ENCODE measurements at regions not wholly inside any gene's neighbourhood (a gene's known extent, or its start where the extent isn't known, plus 50 kb on each side); places are given as distances from the start of the nearest gene placed in this dataset.

GRCh38 chr4:136900696-136901095 is 631.6 kb downstream of the PCDH18 start:
- Histone ChIP-seq H3K4me2 (ENCODE audit: low read depth, low read length, poor library complexity, severe bottlenecking) (no peak overlapping the region), H3K27ac (ENCODE audit: low read depth, low read length) (no peak overlapping the region)
- TF ChIP-seq CTCF (IDR thresholded peaks at IDR 0.05; ENCODE audit: insufficient read depth, low read length, poor library complexity, severe bottlenecking): no peak
- TF ChIP-seq EZH2phosphoT487 (conservative IDR thresholded peaks at IDR 0.05; ENCODE audit: low read length): no peak

GRCh38 chr4:136898590-136899248 is 633.6 kb downstream of the PCDH18 start:
- no peaks in the 10 kb centered on the region for H3K36me3 ChIP-seq (ENCODE audit: low read length)
- no peaks in the 10 kb centered on the region for H3K79me2 ChIP-seq (ENCODE audit: insufficient read depth, low read length)
- TF ChIP-seq CTCF (IDR thresholded peaks at IDR 0.05; ENCODE audit: insufficient read depth, low read length, poor library complexity, severe bottlenecking) (no peak), EZH2phosphoT487 (conservative IDR thresholded peaks at IDR 0.05; ENCODE audit: low read length) (no peak)
- H3K4me2 ChIP-seq (ENCODE audit: low read depth, low read length, poor library complexity, severe bottlenecking): no peak overlapping the region
- H3K4me3 ChIP-seq (ENCODE audit: insufficient read depth, low read length, poor library complexity, severe bottlenecking): no peak overlapping the region
- no peaks in the 10 kb centered on the region for H4K20me1 ChIP-seq (ENCODE audit: low read depth, low read length)
- H2AFZ ChIP-seq (ENCODE audit: low read depth, low read length, severe bottlenecking): no peak overlapping the region
- no peaks in the 10 kb centered on the region for H3K27me3 ChIP-seq (ENCODE audit: low read length)
- no peak overlapping the region for H3K27ac ChIP-seq (ENCODE audit: low read depth, low read length)
- no peaks in the 10 kb centered on the region for H3K9me2 ChIP-seq (replicated peaks; ENCODE audit: insufficient read depth, low read length)
- H3K9ac ChIP-seq (ENCODE audit: low read length): no peak overlapping the region
- H3F3A ChIP-seq (ENCODE audit: insufficient read depth): no peaks in the 10 kb centered on the region
- H3K9me3 ChIP-seq (ENCODE audit: insufficient read depth, low read length): no peaks in the 10 kb centered on the region

More at GRCh38 chr4:136900696-136901095, 631.6 kb downstream of the PCDH18 start:
- no peaks in the 10 kb centered on the region for H3K9me2 ChIP-seq (replicated peaks; ENCODE audit: insufficient read depth, low read length)
- no peak overlapping the region for H3K4me3 ChIP-seq (ENCODE audit: insufficient read depth, low read length, poor library complexity, severe bottlenecking)
- no peaks in the 10 kb centered on the region for H3K9me3 ChIP-seq (ENCODE audit: insufficient read depth, low read length)
- H2AFZ ChIP-seq (ENCODE audit: low read depth, low read length, severe bottlenecking): no peak overlapping the region
- H3K36me3 ChIP-seq (ENCODE audit: low read length): no peaks in the 10 kb centered on the region
- no peaks in the 10 kb centered on the region for H4K20me1 ChIP-seq (ENCODE audit: low read depth, low read length)
- no peaks in the 10 kb centered on the region for H3K27me3 ChIP-seq (ENCODE audit: low read length)
- H3K9ac ChIP-seq (ENCODE audit: low read length): no peak overlapping the region
- no peaks in the 10 kb centered on the region for H3K79me2 ChIP-seq (ENCODE audit: insufficient read depth, low read length)
- H3F3A ChIP-seq (ENCODE audit: insufficient read depth): no peaks in the 10 kb centered on the region

GRCh38 chr4:136893573-136893972 is 638.7 kb downstream of the PCDH18 start:
- Histone ChIP-seq H3K4me2 (ENCODE audit: low read depth, low read length, poor library complexity, severe bottlenecking) (no peak overlapping the region), H3K9me2 (replicated peaks; ENCODE audit: insufficient read depth, low read length) (no peaks in the 10 kb centered on the region), H3K27me3 (ENCODE audit: low read length) (no peaks in the 10 kb centered on the region), H3K4me3 (ENCODE audit: insufficient read depth, low read length, poor library complexity, severe bottlenecking) (no peak overlapping the region), H3K9ac (ENCODE audit: low read length) (no peak overlapping the region), H3K27ac (ENCODE audit: low read depth, low read length) (no peak overlapping the region), H3K36me3 (ENCODE audit: low read length) (no peaks in the 10 kb centered on the region), H4K20me1 (ENCODE audit: low read depth, low read length) (no peaks in the 10 kb centered on the region), H3K79me2 (ENCODE audit: insufficient read depth, low read length) (no peaks in the 10 kb centered on the region), H3F3A (ENCODE audit: insufficient read depth) (no peaks in the 10 kb centered on the region), H3K9me3 (ENCODE audit: insufficient read depth, low read length) (no peaks in the 10 kb centered on the region), H2AFZ (ENCODE audit: low read depth, low read length, severe bottlenecking) (no peak overlapping the region)
- TF ChIP-seq CTCF (IDR thresholded peaks at IDR 0.05; ENCODE audit: insufficient read depth, low read length, poor library complexity, severe bottlenecking) (no peak), EZH2phosphoT487 (conservative IDR thresholded peaks at IDR 0.05; ENCODE audit: low read length) (no peak)

All from SU-DHL-6 (cell line).